ENCODE measurements at regions not wholly inside any gene's neighbourhood (a gene's known extent, or its start where the extent isn't known, plus 50 kb on each side); places are given as distances from the start of the nearest gene placed in this dataset.
"Not testable (repeated sequence)": the region's sequence is repeated elsewhere in the genome, so short reads cannot be mapped to it uniquely, and the experiment has no call there.

DNA sequence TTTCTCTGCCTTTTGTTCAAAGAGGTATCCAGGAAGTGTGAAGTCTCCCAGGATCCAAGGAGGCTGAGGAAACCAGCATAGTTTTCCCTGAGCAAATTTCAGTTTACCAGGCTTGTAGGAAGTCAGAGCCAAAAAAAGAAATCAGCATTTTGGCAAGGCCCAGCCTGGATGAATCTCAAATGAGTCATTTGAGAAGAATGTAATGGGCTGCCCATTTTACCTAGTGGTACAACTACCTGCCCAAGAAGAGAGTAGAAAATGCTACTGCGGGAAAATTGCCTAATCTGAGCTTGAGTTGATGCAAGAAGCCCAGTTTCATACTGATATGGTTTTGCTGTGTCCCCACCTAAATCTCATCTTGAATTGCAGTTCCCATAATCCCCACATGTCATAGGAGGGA, 284.1 kb upstream of the ZNF507 start:
- no peak for DNase-seq

- DNase-seq, result no peak
Observed at GRCh38 chr19:32063601-32064000, 281.8 kb upstream of the ZNF507 start.

- DNase-seq, result no peak
Observed at GRCh38 chr19:32066056-32066455, 279.4 kb upstream of the ZNF507 start.

GRCh38 chr19:32067685-32068084, 277.7 kb upstream of the ZNF507 start:
- DNase-seq, result no peak

- no peak for DNase-seq
Observed at GRCh38 chr19:32068793-32069192, 276.6 kb upstream of the ZNF507 start.

DNA sequence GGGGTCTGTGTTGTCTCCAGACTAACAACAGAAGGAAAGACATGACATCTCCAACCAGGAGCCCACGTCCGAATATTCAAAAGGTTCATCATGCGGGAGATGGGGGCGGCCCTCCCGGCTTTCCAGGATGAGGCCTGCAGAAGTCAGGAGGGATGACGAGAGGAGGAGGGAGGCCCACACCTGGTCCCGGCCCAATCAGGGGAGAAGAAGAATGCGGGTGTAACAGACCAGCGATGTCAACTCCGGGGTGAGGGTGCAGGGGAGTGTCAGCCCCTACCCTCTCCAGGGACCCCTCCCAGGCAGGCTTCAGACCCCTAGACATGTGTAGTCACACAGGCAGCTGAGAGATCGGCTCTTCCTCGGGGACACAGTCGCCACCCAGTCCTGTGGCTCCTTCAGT, 275.3 kb upstream of the ZNF507 start:
- DNase-seq, result no peak

- no peak for DNase-seq
Observed at GRCh38 chr19:32082028-32082427, 263.4 kb upstream of the ZNF507 start.

DNA sequence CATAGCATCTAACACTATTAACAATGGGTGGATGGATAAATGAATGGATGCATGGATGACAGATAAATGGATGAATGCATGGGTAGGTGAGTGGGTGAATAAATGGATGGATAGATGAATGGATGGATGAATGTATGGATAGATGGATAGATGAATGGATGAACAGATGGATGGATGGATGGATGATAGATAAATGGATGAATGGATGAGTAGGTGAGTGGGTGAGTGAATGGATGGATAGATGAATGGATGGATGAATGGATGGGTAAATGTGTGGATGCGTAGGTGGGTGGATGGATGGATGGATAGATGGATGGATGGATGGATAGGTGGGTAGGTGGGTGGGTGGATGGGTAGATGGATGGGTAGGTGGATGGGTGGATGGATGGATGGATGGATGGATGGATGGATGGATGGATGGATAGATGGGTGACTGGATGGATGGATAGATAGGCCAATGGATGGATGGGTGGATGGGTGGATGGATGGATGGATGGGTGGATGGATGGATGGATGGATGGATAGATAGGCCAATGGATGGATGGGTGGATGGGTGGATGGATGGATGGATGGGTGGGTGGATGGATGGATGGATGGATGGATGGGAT, 260.6 kb upstream of the ZNF507 start:
- not testable (repeated sequence) for DNase-seq

DNA sequence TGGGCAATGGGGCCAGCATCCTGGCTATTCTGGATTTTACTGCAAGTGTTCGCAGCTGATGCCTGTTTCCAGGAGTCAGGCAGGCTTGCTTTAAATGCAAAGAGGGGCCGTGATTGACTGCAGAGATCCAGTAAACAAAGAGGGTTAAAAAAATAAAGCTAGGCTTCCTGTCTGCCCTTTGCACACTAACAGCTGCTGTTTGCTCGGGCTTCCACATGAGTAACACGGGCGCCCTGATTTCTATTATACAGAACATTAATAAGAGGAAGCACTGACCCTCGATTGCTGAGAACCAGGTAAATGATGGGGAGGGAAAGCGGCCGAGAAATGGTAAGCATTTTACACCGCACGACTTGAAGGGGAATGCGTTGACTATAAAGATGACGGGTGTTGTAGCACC, 254.2 kb upstream of the ZNF507 start:
- DNase-seq, result no peak

- no peak for DNase-seq
Observed at GRCh38 chr19:32097011-32097410, 248.4 kb upstream of the ZNF507 start.

DNA sequence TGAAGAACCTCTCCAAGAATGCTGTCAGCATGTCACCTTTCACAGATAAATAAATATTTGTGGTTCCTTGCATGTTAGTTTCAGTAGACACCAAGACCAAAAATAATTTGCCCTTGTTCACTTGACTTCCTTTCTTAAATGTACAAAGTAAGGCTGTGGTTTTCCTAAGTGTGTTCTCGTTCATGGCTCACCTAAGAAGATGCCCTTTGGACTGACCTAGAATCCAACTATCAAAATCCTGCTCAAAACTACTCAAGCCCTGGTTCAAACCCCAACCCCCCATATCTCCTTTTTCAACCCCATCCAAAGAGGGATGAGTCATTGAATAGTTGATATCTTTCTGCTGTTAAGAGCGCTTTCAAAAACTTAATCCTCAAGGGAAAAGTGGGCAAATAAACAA, 247.8 kb upstream of the ZNF507 start:
- DNase-seq, result no peak

- no peak for DNase-seq
Observed at GRCh38 chr19:32098968-32099367, 246.4 kb upstream of the ZNF507 start.

GRCh38 chr19:32101206-32101605, 244.2 kb upstream of the ZNF507 start:
- no peak for DNase-seq

GRCh38 chr19:32103541-32103940, 241.9 kb upstream of the ZNF507 start:
- no peak for DNase-seq

DNA sequence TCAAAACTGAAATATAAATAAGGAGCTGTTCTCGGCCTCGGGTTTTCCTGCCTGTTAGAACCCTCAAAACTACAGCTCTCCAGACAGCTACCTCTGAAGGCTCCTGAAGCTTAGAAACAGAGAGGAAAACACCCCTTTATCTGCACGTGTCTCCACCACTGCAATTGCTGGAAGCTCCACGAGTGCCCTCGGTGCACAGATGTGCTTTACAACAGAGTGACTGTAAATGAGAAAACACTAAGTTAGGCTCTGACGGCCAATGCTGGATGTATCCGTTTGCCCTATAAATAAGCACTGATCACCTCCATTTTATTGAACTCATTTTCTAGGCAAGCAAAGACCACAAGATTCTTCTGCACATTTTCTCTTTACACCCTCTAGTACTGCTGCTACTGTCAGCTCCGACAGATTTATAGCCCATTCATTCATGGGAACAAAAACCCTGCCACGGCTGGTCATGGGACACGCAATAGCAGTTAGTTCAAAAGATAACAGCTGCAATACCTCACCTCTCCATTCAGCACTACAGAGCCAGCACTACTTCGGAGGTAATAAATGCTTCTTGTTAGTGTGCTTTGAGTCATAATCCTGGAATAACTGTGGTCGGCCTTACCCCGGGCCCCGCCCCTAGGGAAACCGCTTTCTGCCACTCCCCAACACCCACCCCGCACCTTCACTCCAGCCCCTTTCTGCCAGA, 241.1 kb upstream of the ZNF507 start:
- DNase-seq, result no peak

DNA sequence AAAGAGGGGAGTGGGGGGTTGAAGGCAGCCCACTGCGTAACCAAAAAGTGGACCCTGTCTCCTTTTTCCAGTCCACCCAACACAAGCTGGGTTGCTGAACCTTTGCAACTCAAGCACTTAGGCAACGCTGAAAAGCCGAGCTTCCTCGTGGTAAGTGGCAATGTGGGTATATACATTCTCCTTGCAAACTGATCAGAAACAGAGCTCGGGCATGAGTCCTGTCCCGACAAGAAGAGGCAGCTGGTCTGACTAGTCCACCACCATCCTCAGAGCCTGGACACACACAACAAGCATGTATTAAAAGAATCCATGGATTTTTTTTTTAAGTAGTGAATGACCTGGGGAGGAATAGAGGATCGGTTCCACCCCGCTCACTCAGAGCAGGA, 240.6 kb upstream of the ZNF507 start:
- DNase-seq, result no peak

DNA sequence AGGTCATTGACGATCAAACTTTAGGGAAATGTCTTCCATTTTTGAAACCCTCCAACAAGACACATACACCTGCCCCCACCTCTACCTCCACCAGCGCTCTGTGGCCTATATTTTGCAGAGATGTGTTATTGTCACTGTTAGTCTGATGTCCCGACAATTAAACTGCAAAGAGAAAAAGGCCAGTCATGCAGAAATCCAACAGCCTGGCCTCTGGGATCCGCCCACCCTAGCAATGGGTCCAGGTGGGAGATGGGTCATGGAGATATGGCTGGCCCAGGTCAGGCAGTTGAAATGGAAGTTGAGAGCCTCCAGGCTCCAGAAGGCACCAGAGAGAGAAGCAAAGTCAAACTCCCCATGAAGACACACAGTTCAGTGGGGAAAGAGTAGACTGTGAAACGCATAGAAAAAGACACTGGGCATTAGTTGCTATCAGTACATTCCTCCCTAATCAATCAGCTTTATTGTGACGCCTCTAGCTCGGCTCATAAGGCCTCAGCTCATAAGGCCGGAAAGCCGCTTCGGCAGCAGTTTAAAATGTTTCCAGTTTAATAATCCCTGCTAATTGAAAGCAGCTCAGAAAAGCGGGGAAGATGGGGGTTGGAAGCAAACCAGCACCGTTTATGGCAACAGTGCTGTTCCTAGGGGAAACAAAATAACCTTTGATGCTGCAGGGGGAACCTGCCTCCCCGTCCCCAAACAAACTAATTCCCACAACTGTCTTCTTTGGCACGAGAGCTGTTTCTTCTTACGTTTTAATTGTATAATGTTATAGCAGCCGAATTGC, 239.7 kb upstream of the ZNF507 start:
- no peak for DNase-seq

DNA sequence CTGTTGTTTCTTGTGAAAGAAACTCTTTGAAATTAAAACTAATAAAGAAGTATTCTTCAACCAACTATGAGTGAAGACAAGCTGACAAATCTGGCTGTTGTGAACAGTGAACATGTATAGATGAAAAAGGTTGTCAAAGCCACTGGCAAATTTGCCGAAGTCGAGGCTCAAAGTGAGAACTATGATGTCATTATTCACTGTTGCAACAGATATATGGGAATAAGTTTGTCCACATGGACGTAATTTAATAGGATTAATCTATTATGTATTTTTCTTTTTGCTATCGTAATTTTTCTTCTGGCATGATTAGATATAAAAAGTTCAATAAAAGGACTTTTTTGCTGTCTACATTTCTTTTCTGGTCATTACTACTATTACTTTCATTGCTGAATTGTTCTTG, 223.2 kb upstream of the ZNF507 start:
- no peak for DNase-seq

DNA sequence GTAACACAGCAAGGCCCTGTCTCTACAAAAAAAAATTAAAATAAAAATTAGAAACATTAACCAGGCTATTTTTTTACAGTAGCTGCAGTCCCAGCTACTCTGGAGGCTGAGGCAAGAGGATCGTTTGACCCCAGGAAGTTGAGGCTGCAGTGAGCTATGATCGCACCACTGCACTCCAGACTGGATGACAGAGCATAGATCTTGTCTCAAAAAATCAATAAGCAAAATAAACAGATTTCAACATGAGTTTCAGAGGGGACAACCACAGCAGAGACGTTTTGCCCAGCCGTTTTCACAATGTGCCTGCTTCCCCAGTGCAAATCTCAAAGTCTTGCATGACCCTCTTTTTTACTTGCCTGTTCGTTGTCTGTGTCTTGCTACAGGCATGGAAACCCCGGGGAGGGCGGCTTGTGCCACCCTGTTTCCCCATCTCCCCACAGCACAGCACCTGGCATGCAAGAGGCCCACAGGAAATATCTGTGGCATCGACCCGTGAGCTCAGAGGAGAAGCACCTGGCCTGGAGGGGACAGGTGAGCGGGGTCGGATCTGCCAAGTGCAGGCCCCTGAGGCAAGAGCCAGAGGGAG, 222.0 kb upstream of the ZNF507 start:
- no peak for DNase-seq

DNA sequence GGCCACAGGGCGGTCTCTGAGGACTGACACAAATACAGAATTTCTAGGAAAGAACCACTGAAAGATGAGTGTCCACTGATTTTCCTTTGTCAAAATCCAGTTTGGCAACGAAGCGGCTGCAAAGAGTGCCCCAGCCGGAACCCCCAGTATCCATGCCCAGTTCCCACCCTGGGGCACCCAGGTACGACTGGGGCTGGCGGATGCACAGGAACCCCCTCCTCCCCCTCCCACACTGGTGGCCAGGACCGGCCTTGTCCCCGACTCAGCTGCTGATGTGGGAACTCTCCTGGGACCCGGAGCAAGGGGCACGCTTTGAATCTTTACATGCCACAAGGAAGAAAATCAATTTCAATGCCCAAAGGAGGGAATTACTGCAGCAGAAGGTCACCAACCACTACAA, 220.8 kb upstream of the ZNF507 start:
- no peak for DNase-seq

GRCh38 chr19:32129141-32129540, 216.3 kb upstream of the ZNF507 start:
- no peak for DNase-seq

DNA sequence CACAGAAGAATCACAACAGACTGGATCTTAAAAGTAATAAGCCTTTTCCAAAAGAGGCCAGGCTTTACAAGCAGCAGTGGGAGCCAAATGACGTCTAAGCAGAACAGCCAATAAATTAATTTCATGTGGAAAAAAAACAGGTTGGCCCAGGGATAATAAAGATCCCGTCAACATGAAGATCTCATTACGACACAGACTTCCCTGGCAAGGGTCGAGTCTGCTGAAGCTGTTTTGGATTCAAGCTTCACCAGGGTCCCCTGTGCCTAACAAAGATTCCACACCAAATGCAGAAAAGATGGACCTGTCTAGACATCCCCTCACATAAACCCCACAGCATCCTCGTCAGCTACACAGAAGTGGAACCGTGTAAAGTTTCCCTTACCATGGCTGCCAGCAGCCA, 215.1 kb upstream of the ZNF507 start:
- no peak for DNase-seq

DNA sequence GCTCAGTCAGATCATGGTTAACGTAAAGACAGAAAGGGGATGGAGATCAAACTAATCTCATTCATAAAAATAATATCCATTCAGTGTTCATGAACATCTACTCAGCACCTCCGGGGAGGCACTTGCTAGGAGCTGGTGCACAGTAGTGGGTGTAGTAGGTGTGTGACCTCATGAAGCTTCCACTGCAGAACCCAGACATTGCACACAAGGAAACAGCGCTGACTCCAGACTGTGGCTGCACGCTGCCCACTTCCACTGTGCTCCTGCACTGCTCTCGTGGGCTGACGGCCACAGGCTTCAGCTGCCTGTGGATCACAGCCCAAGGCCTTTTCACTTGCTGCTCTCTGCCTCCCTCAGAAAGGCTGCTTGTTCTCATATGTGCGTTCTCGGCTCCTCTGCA, 214.4 kb upstream of the ZNF507 start:
- no peak for DNase-seq

- no peak for DNase-seq
Observed at GRCh38 chr19:32138416-32138815, 207.0 kb upstream of the ZNF507 start.

Data from CD4-positive, alpha-beta T cell treated with Interleukin-17A for 4 hours (primary cell).